ENCODE measurements at regions not wholly inside any gene's neighbourhood (a gene's known extent, or its start where the extent isn't known, plus 50 kb on each side); places are given as distances from the start of the nearest gene placed in this dataset.

- TF ChIP-seq POLR2A (IDR thresholded peaks at IDR 0.05; ENCODE audit: low read depth, low read length) (no peak), POLR2AphosphoS5 (IDR thresholded peaks at IDR 0.05; ENCODE audit: low read depth, low read length) (no peak), SPI1 (IDR thresholded peaks at IDR 0.05; ENCODE audit: low read depth, low read length) (no peak), TAF1 (IDR thresholded peaks at IDR 0.05; ENCODE audit: low read depth, low read length) (no peak), PAX5 (IDR thresholded peaks at IDR 0.05; ENCODE audit: insufficient read depth, low read length, severe bottlenecking) (no peak), POU2F2 (IDR thresholded peaks at IDR 0.05; ENCODE audit: low read depth, low read length) (no peak)
Observed at GRCh38 chr4:66609014-66609413, 936.3 kb downstream of the CENPC start.
